Sigmoid colon (tissue), 4 donors: ENCODE measurements at regions not wholly inside any gene's neighbourhood (a gene's known extent, or its start where the extent isn't known, plus 50 kb on each side); places are given as distances from the start of the nearest gene placed in this dataset.

Experiments
- CTCF ChIP-seq, 4 experiments: fragments of 450-650 bp in 3 of 4; fragments of 200-600 bp in 1 of 4; IDR thresholded peaks; one replicate each; pipeline ENCODE4 v1.5.1; 2016 to 2019; ENCODE audit warnings: antibody characterized with exemption in 4 of 4, mild to moderate bottlenecking in 3 of 4, moderate library complexity in 2 of 4
- POLR2A ChIP-seq, 2 donors: fragments of 450-650 bp; IDR thresholded peaks; one replicate each; pipeline ENCODE4 v1.6.1; 2016; ENCODE audit warnings: antibody characterized with exemption in 2 of 2, mild to moderate bottlenecking in 2 of 2, moderate library complexity in 2 of 2
- POLR2AphosphoS5 ChIP-seq, 4 donors: sonication (generic); formaldehyde crosslinking; IDR thresholded peaks; one replicate each; pipeline ENCODE4 v1.6.1; 2017; ENCODE audit warnings: antibody characterized with exemption in 4 of 4

- TF ChIP-seq CTCF (IDR thresholded peaks at IDR 0.05) (no peak), POLR2A (IDR thresholded peaks at IDR 0.05) (no peak), POLR2AphosphoS5 (IDR thresholded peaks at IDR 0.05) (no peak)
These were observed 82.5 kb downstream of the RPL22L1 start for GRCh38 chr3:170787464-170787863.
